Activated CD4-positive, alpha-beta T cell treated with anti-CD3 and anti-CD28 coated beads, Interleukin-2, amount 10 ng/mL, durations not matched to agents 24 days and 14 days (primary cell): ENCODE measurements at regions not wholly inside any gene's neighbourhood (a gene's known extent, or its start where the extent isn't known, plus 50 kb on each side); places are given as distances from the start of the nearest gene placed in this dataset.
"Not testable (repeated sequence)": the region's sequence is repeated elsewhere in the genome, so short reads cannot be mapped to it uniquely, and the experiment has no call there.

Experiments
- DNase-seq: peaks from one replicate; pipeline ENCODE4 v3.0.0; 2022
- H3K27ac Mint-ChIP-seq: one replicate; pipeline ENCODE4 v1.8.0; 2022; ENCODE audit warnings: mild to moderate bottlenecking, mixed read lengths
- H3K27me3 Mint-ChIP-seq: one replicate; pipeline ENCODE4 v1.8.0; 2022; ENCODE audit warnings: mixed read lengths
- H3K36me3 Mint-ChIP-seq: one replicate; pipeline ENCODE4 v1.8.0; 2022; ENCODE audit warnings: low read depth, mild to moderate bottlenecking, mixed read lengths
- H3K4me1 Mint-ChIP-seq: one replicate; pipeline ENCODE4 v1.8.0; 2021; ENCODE audit warnings: mixed read lengths
- H3K4me3 Mint-ChIP-seq: one replicate; pipeline ENCODE4 v1.8.0; 2022; ENCODE audit warnings: mild to moderate bottlenecking, moderate library complexity, mixed read lengths
- H3K9me3 Mint-ChIP-seq: one replicate; pipeline ENCODE4 v1.8.0; 2021; ENCODE audit warnings: mixed read lengths
- intact Hi-C: fragments of 100-400 bp; cut with micrococcal nuclease; formaldehyde crosslinking; loops from one replicate; pipeline ENCODE4 v1.15.1; 2023

DNA sequence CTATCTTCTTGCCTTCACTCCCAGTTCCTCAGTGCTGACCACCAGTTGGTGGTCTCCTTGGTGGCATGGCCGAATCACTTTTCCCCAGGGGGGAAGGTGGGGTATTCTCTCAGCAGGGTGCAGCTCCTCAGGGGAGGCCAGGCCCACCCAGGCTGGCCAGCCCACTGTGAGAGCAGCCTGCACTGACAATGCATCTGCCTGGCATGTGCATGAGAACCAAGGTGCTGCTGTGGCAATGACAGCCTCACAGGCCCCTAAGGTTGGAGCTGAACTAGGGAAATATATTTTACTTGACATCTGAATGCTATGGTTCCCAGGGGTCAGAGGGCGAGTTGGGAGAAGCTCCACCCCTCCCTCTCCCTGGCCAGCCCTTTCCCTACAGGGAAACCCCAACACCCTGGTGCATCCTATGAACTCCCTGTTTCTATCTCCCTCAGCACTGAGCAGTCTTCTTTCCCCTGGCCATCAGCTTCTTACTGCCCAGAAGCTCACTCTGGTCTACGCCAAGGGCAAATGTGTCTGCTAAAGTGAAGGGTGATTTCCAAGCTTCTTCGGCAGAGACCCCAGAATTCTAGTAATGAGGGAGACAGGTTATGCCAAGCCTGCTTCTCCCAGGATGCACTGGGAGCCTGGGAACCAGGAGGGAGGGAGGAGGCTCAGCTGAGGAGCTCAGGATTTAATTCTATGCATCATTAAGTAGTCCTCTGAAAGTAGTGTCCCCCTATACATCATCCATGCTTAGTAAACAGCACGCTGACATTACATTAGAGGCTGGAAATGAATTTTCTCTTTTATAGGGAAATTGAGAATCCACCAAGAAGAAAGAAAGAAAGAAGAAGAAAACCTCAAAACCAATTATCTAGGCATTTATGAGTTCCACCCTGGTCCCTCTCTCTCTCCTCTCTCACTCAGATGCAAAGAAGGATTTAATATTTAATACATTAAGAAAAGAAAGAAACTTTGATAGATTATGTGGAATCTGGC, 107.7 kb downstream of the TRIM43 start:
- H3K4me1 Mint-ChIP-seq, H3K9me3 Mint-ChIP-seq, H3K27ac Mint-ChIP-seq, intact Hi-C loops, H3K36me3 Mint-ChIP-seq, DNase-seq, H3K4me3 Mint-ChIP-seq: not testable (repeated sequence)
- H3K27me3 Mint-ChIP-seq = peaks cover 26% of the 10 kb centered on the region

DNA sequence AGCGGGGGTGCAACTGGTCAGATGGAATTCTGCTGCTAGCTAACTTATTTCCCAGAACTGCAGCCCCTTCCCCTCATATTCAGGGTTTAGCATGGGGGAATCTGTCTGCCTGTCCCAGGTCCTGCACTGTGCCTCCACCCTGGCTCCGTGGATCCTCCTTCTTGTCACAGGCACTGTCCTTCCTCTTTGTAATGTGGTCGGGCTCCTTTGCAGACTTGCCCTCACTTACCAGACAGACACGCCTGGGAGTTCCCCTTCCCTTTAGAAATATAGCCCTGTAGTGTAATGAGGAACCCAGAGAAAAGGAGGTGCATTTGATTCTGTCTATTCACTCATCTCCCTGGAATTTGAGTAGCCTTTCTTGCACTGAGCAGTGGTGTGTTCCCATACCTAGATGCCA, 108.7 kb downstream of the TRIM43 start:
- no peak overlapping the region for H3K4me3 Mint-ChIP-seq
- H3K27me3 Mint-ChIP-seq = peaks cover 26% of the 10 kb centered on the region
- H3K4me1 Mint-ChIP-seq = no peaks in the 10 kb centered on the region
- no peak overlapping the region for H3K27ac Mint-ChIP-seq
- H3K9me3 Mint-ChIP-seq = no peaks in the 10 kb centered on the region
- no peak for DNase-seq
- no peaks in the 10 kb centered on the region for H3K36me3 Mint-ChIP-seq
- intact Hi-C loops = no loop called here

DNA sequence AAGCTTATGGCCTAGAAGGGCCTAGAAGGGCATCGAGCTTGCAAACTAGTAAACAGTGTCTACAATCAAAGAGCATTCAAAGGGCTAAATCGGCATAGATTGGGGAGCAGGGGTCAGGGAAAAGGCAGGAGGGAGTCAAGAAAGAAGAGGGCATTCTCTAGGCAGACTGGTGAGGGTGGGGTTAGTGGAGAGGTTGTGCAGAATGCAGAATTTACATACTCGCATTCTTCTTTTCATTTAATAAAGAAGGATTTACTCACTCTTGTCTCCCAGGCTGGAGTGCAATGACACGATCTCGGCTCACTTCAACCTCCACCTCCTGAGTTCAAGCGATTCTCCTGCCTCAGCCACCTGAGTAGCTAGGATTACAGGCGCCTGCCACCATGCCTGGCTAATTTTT, 110.7 kb downstream of the TRIM43 start:
- no peaks in the 10 kb centered on the region for H3K4me1 Mint-ChIP-seq
- H3K36me3 Mint-ChIP-seq = no peaks in the 10 kb centered on the region
- H3K4me3 Mint-ChIP-seq = no peak overlapping the region
- peaks cover 18% of the 10 kb centered on the region for H3K27me3 Mint-ChIP-seq
- no peak for DNase-seq
- H3K9me3 Mint-ChIP-seq = no peaks in the 10 kb centered on the region
- intact Hi-C loops = no loop called here
- no peak overlapping the region for H3K27ac Mint-ChIP-seq

DNA sequence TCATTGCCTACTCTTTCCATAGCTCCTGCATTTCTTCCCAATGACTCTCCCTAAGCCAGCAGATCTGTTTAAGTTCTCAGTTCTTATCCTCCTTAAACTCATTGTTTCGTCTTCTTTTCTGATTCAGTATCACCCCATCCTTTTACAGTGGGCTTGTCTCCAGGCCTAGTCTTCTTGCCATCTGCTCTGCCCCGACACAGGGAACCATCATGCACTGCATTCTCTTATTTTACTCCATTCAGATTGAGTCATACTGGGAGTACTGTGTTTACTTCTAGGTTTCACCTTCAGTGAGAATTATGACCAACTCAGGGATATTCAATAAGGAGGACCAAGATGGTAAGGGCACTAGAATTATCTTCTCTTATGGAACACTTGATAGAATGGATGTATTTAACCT, 115.4 kb downstream of the TRIM43 start:
- DNase-seq, H3K36me3 Mint-ChIP-seq, H3K4me1 Mint-ChIP-seq, H3K4me3 Mint-ChIP-seq, H3K9me3 Mint-ChIP-seq, H3K27ac Mint-ChIP-seq, H3K27me3 Mint-ChIP-seq, intact Hi-C loops: not testable (repeated sequence)

DNA sequence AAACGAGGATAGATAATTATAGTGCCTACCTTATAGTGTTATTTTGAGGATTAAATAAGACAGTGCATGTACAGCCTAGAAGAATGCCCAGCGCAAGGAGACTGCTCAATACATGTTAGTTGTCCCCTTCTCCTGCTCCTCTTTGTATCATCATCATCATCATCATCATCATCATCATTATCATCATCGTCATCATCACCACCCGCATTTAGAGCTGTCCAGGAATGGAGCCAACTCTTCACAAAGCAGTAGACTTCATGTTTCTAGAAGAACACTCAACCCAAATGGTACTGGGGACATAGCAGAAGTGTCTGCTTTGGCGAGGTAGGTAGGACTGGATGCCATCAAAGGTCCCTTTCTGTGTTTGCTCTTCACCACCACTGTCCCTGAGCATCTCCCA, 116.0 kb downstream of the TRIM43 start:
- intact Hi-C loops = no loop called here
- DNase-seq = no peak
- Mint-ChIP-seq H3K4me1 (no peaks in the 10 kb centered on the region), H3K9me3 (no peaks in the 10 kb centered on the region), H3K36me3 (no peaks in the 10 kb centered on the region), H3K27ac (no peak overlapping the region), H3K27me3 (peaks cover 7% of the 10 kb centered on the region), H3K4me3 (no peak overlapping the region)

DNA sequence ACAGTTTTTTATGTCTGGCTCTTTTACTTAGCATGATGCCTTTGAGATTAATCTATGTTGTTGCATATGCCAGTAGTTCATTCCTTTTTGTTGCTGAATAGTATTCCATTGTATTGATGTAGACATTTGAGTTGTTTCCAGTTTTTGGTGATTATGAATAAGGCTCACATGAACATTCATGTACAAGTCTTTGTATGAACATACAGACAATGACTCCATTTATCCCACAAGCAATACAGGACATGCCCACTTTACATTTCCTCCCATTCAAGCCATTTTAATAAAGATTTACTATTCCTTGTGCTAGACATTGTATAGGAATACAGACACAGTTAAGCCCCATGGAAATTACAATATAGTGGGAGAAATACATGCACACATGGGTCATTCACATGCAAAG, 118.0 kb downstream of the TRIM43 start:
- Mint-ChIP-seq H3K27ac (no peak overlapping the region), H3K36me3 (no peaks in the 10 kb centered on the region), H3K4me1 (no peaks in the 10 kb centered on the region), H3K27me3 (peaks cover 3% of the 10 kb centered on the region), H3K9me3 (no peaks in the 10 kb centered on the region), H3K4me3 (no peak overlapping the region)
- intact Hi-C loops = no loop called here
- DNase-seq = no peak

DNA sequence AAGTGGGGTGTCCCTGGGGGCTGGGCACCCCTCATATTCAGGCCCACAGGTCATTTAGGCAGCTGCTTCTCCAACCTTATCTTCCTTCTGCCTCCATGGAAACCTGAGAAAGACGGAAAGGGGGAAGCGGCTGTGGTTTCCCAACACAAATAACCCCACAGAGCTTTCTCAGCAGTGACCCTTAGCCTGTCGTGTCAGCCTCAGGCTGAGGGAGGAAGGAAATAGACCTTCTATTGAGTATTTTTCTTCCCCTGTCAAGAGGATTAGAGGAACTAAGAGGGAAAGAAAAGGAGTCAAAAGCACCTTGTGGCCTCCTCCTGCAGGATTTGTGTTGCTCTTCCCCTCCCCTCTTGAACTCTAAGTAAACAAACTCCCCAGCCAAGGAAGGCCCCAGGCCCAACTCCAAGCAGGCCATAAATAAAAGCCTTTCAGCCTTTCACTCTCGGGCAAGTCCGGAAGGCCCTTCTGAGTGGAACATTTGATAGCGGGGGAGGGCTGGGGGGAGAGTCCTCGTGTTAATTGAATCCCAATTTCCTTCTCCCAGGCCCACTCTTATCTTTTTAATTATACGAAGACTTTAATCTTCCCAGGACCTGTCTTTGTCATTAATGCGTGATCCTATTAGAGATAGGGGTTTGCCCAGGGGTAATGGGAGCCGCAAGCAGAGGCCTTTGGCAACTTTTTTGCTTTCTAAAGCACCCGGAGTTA, 121.8 kb downstream of the TRIM43 start:
- H3K27me3 Mint-ChIP-seq, H3K9me3 Mint-ChIP-seq, DNase-seq, H3K4me3 Mint-ChIP-seq, H3K4me1 Mint-ChIP-seq, intact Hi-C loops, H3K27ac Mint-ChIP-seq, H3K36me3 Mint-ChIP-seq: not testable (repeated sequence)

DNA sequence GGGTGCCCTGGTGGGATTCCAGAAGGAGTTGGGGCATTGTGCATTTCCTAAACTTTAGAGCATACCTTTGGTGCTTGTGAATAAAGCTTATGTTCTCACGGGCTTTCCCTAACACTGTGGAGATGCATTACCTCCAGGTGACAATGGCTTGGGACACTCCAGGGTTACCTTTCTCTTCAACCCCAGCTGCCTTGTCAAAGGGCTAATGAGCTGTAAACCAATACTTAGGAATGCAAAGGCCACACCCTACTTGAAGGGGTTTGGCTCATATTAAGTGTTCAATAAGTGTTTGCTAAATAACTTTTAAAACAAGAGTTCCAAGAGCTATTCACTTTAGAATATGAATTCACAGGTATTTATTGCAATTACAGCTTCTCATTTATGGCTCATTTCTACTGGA, 122.6 kb downstream of the TRIM43 start:
- H3K36me3 Mint-ChIP-seq, H3K27me3 Mint-ChIP-seq, H3K9me3 Mint-ChIP-seq, H3K4me1 Mint-ChIP-seq, H3K4me3 Mint-ChIP-seq, DNase-seq, H3K27ac Mint-ChIP-seq, intact Hi-C loops: not testable (repeated sequence)

DNA sequence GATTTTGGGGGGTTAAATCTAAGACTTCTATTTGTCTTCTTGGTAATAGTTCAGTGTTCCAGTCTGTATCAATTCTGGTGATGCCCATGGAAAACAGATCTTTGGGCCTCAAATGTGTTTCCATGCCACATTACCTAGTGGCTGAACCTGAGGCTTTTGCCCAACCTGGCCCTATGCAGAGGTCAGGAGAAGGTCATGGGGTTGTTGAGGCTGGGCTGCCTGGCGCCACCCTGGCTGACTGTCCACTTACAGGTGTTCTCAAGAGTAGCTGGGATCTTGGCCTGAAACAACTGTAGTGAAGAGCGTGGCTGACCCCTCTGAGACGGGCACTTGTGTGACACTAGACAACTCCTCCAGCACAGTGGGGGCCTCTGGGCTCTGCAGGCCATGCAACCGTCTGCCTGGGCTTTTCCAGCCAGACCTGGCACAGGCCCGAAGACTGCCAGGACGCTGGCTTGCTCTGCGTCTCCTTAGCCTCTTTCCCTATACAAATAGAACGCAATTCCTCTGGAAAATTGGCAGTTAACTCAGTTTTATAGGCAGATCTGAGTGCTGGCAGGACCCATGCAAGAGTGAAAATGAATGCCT, 127.8 kb downstream of the TRIM43 start:
- Mint-ChIP-seq H3K9me3 (no peaks in the 10 kb centered on the region), H3K4me1 (no peaks in the 10 kb centered on the region), H3K4me3 (no peak overlapping the region), H3K27ac (no peak overlapping the region), H3K36me3 (no peaks in the 10 kb centered on the region), H3K27me3 (peaks cover 6% of the 10 kb centered on the region)
- intact Hi-C loops = no loop called here
- no peak for DNase-seq

DNA sequence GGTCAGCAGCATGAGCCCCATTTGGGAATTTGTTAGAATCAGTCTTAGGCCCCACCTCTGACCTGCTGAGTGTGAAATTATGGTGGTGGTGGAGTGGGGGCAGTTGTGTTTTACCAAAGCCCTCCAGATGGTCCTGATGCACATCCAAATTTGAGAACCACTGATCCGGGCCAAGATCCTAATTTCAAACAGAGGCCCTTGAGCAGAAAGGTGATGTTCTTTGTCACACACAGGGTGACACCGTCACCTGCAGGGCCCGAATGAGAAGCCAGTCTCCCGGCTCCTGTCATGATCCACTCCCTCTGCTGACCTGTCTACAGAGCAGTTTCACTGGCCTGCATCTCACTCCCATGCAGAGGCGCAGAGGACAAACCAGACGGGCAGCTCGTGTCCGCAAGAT, 129.9 kb downstream of the TRIM43 start:
- DNase-seq = no peak
- Mint-ChIP-seq H3K4me1 (no peaks in the 10 kb centered on the region), H3K4me3 (no peak overlapping the region), H3K27ac (no peak overlapping the region), H3K36me3 (no peaks in the 10 kb centered on the region), H3K9me3 (no peaks in the 10 kb centered on the region), H3K27me3 (peaks cover 9% of the 10 kb centered on the region)
- intact Hi-C loops = no loop called here

DNA sequence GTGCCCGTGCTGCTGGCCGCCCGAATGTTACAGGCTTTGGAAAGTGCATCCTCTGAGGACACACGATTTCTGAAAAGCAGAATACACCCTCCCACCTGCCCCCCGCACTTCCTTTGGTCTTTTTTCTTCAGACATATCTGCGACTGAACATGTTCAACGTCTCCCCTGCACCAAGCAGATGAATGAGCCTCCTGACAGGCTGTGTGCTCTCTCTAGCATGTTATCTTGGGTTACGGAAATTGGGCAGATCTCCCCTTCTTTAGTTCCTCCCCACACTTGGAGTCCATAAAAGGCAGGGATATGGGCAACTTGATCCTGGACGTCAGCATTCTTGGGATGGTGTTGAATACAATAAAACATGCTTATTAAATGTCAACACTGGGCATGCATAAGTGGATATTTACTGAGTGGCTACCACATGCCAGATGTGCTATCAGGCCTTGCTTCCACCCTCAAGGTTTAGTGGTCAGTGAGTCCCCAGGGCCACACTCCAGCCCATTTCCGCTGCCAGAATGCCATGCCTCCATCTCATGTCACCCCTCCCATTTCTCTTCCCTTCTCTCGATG, 130.4 kb downstream of the TRIM43 start:
- no peak for DNase-seq
- Mint-ChIP-seq H3K36me3 (no peaks in the 10 kb centered on the region), H3K4me1 (no peaks in the 10 kb centered on the region), H3K27me3 (peaks cover 6% of the 10 kb centered on the region), H3K9me3 (no peaks in the 10 kb centered on the region), H3K4me3 (no peak overlapping the region), H3K27ac (no peak overlapping the region)
- intact Hi-C loops = no loop called here

DNA sequence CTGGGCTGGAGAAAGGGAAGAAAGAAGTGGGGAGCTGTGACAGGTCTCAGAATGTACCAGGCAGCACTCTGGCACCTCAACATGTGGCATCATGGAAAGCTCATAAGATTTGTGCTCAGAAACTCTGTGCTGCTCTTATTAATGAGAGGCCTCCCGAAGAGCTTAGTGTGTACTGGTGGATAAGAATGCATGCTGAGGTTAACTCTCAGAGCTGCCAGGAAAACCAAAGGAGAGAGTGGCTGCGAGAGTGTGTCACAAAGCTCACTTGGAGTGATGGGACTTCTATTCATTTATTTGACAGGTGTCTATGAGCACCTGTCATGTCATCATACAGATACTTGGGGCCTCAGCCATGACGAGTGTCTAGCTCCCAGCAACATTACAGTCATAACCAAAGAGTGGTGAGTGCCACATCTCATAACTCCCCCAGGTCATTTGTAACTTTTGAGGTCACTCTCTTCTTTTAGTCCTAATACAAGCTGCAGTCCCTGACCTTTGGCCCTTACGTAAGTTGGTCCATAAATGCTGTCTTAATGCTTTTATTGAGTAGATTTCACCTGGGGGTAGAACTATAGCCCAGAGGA, 131.9 kb downstream of the TRIM43 start:
- H3K9me3 Mint-ChIP-seq, H3K27me3 Mint-ChIP-seq, H3K27ac Mint-ChIP-seq, H3K4me1 Mint-ChIP-seq, H3K36me3 Mint-ChIP-seq, H3K4me3 Mint-ChIP-seq, intact Hi-C loops, DNase-seq: not testable (repeated sequence)

DNA sequence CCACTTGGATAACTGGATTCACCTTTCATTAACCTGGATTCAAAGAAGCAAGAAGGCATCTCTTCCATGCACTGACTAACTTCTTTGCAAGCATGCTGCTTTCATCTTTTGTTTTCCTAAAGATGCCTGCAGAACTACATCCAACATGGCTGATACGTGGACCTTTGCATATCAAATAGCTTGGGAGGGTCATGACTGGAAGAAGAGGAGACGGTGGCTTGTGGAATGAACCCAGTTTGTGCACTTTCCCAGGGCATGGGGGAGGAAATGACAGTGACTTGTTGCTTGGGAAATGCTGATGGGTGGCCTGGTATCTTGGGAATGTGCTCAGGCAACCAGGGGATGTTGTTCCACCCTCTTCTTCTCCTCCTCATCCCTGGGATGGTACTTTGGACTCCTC, 133.4 kb downstream of the TRIM43 start:
- not testable (repeated sequence) for H3K4me1 Mint-ChIP-seq, H3K36me3 Mint-ChIP-seq, DNase-seq, H3K9me3 Mint-ChIP-seq, H3K27me3 Mint-ChIP-seq, H3K4me3 Mint-ChIP-seq, H3K27ac Mint-ChIP-seq
- intact Hi-C loops = loop anchor here (5.0 kb wide), 1 partner anchor 323 kb away; the partner anchor contains the start of gene FAHD2A
